ENCODE measurements at regions not wholly inside any gene's neighbourhood (a gene's known extent, or its start where the extent isn't known, plus 50 kb on each side); places are given as distances from the start of the nearest gene placed in this dataset.

- TF ChIP-seq CTCF (conservative IDR thresholded peaks at IDR 0.05) = no peak
- TF ChIP-seq EZH2 (IDR thresholded peaks at IDR 0.05; ENCODE audit: low read depth) = no peak
Observed at GRCh38 chr10:78461333-78461732, 427.7 kb downstream of the RPS24 start.

Measured in PC-9 (cell line).